Cerebellar nuclear complex (tissue), 1 donor: ENCODE measurements at regions not wholly inside any gene's neighbourhood (a gene's known extent, or its start where the extent isn't known, plus 50 kb on each side); places are given as distances from the start of the nearest gene placed in this dataset.

Experiments
- DNase-seq, 2 experiments: peaks; one replicate each; lab custom pipeline; 2025; lab: John Stamatoyannopoulos, UW

DNA sequence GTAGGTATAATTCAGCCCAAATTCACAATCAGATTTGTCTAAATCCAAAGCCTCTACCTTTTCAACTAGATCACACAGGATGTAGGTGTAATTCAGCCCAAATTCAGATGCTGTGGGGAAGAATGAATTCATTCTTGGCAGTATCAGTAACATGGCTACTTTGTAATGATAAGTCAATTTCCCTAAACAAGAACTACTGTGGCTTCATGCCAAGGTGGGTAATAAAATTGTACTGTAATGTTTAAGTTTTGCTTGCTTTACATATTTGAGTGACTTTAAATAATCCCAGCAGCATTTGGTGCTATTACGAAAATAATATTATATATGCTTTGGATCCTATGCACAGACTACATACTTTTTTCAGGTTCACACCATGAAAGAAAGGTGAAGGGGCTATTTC lies 239.1 kb downstream of the HDGFL1 start:
- no peak for DNase-seq

- DNase-seq: no peak
These were observed 240.0 kb downstream of the HDGFL1 start for GRCh38 chr6:22809370-22809769.

GRCh38 chr6:22819209-22819608 lies 249.8 kb downstream of the HDGFL1 start:
- no peak for DNase-seq

- no peak for DNase-seq
These were observed 252.4 kb downstream of the HDGFL1 start for GRCh38 chr6:22821664-22822320.

DNA sequence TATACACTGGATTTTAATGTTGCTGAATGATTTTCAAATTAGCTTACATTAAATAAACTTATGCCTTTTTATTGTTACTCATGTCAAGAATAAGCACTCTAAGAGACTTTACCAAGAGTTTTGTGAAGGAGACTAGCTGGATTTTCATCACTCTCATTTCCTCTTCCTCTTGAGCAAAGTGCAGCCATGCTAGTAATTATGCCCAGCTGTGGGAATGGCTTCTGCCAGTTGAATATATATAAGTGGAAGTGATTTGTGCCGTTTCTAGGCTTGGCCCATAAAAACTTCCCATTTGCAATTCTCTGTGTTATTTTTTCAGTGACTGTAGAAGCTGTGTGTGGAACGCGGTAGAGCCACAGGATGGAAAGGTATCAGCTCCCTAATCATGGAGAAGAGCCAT lies 255.8 kb downstream of the HDGFL1 start:
- DNase-seq: no peak

DNA sequence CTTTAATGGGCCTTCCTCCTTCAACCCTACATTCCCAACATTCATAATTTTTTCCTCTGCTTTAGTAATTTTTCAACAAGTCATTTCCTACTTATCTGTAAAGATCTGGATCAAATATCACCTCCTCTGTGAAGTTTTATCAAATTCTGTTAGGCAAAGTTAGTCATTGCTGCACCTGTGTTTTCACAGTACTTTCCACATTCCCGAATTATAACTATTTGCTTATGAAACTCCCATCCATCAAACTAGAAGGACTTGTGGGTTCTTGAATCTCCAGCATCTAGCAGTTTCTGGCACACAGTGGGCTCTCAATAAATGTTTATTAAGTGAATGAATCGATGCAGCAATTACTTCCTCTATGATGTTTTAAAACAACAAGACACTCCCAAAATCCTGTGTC lies 257.6 kb downstream of the HDGFL1 start:
- DNase-seq: no peak

DNA sequence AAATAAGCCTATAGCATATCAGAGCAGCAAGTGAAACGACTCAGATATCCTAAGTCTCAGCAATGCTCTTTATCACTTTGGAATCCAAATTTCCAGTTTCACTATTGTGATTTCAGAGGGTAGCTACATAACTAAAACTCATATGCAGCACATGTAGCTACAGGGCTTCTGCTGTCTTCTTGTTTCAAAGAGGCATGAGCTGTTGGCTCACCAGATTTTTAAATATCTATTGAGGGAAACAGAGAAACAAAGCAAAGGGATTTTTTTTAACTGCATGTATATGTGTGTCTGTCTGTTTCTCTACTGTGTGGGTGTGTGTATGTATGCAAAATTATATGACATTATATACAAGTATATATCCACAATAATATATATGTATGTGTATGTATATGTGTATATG lies 258.4 kb downstream of the HDGFL1 start:
- no peak for DNase-seq

DNA sequence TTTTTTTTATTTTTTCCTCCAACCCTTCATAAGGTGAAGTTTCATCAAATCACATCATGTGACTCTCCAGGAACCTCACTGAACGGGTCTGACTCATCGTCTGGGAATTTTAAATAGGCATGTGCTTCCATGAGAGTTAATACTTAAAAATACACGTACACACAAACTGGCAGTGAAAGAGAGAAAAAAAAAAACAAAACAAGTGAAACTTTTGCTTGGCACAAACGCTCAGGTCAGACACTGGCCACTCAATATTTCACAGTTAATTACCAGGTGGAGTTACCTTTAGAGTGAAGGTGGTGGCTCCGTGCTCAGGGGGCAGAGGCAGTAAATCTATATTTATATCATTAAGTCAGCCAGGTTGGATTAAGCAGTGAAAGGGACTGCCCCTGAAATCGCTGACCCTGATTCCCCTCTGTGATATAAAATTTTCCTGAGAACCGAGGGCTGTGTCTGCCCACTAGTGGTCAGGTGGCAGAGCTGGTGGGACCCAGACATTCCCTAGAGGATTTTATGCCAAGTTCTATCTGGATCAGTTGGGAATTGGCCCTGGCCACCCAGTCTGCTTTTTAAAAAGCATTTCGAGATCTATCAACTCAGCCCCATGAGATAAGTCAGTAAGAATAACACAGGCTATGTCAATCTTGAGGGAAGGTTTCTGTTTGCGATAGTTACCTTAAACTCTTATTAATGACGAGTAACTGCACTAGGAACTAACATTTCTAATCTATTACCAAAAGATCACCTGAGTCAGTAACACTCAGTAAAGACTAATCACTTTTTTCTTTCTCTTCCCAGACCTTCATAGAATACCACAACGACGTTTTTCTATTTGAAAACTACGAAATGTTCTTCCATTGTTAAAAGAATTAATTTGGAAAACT lies 259.1 kb downstream of the HDGFL1 start:
- DNase-seq: no peak

DNA sequence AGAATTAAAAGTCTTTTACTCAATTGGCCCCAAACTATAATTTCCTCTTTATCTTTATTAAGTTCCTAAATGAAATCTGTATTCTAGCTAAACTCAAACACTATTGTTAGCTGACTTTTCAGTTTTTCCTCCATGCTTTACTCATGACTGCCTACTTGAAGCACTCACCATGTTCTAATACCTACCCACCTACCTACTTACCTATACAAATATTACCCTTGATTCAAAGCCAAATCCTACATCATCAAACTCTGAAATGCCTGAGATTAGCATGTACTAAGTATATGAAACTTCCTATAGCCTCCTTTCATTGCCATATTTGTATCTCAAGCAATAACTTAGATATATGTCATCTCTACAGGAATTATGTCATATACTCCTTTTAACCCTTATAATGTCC lies 259.7 kb downstream of the HDGFL1 start:
- no peak for DNase-seq

- DNase-seq: no peak
These were observed 261.1 kb downstream of the HDGFL1 start for GRCh38 chr6:22830463-22830862.

- DNase-seq: no peak
These were observed 263.8 kb downstream of the HDGFL1 start for GRCh38 chr6:22833191-22833590.

- DNase-seq: no peak
These were observed 269.0 kb downstream of the HDGFL1 start for GRCh38 chr6:22838345-22838744.

GRCh38 chr6:22845467-22845866 lies 276.1 kb downstream of the HDGFL1 start:
- no peak for DNase-seq

GRCh38 chr6:22848121-22848520 lies 278.8 kb downstream of the HDGFL1 start:
- no peak for DNase-seq

DNA sequence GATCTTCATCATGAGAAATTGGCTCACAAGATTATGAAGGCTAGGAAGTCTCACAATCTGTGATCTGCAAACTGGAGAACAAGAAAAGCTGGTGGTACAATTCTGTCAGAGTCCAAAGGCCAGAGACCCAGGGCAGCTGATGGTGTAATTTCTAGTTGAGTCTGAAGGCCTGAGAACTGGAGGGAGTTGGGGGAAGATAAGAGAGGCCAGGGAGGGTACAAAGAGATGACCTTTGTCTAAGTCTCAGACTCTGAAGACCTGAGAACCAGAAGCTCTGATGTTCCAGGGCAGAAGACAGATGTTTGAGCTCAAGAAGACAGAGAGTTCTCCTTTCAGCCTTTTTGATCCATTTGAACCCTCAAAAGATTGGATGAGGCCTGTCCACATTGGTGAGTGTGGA lies 280.6 kb downstream of the HDGFL1 start:
- no peak for DNase-seq

GRCh38 chr6:22852101-22852500 lies 282.7 kb downstream of the HDGFL1 start:
- DNase-seq: no peak

DNA sequence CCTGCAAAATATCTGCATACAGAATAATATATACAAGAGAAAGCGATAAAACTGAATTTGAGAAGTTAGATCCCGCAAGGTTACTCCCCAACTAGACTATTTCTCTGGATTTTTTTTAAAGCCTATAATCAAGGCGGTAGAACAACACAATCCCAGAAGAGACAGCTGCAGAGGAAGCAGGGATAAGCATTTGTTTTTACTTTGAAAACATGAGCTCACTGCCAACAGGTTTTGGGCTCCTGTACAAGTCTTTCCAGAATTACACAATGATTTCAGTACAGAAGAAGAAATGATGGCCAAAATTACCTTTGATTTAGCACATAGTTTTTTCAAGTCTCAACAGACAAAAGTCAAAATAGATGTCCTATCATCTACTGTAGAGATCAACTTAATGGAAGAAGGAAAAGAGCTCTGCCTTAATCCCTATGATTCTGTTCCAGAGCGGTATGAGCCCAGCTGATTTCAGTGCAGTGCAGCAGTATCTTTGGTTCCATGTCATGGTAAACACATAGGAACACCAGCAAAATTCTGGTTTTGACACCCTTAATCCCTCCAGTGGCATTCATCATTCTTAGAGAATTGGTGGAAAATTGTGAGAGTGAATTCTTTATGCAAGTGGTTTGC lies 304.3 kb downstream of the HDGFL1 start:
- DNase-seq: no peak

GRCh38 chr6:22875845-22876244 lies 306.5 kb downstream of the HDGFL1 start:
- no peak for DNase-seq

- no peak for DNase-seq
These were observed 308.9 kb downstream of the HDGFL1 start for GRCh38 chr6:22878324-22878701.

- DNase-seq: no peak
These were observed 309.3 kb downstream of the HDGFL1 start for GRCh38 chr6:22878706-22879105.

DNA sequence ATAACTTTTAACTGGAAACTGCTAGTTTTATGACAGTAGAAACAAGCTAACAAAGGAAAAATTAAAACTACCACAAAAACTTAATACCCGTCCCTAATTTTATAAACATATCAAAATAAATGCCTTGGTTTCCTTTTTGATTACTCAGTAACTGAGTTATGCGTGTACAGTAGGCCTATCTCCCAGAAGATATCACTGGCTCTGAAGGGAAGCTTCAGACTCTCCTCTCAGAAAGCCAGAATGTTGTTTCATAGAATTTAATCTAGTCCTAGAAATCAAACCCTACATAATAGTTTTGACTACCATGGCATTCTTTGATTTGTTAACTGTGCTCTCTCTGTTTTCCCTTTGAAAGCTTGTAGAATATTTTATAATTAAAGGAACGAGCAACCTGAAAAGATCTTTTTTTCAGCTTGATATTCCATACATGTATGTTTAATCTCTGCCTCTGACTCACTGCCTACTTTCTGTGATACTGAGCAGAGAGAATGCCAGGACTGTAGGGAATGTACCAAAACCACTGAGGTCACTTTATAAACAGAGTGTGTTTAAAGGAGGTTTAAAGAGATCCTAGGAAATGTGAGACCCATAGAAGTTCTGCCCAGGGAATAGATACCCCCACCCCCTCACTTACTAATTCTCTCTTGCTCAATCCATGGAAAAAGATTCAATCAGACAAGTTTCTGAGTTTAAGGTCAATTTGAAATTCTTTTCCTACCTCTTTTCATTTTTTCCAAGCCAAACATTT lies 311.5 kb downstream of the HDGFL1 start:
- no peak for DNase-seq

- DNase-seq: no peak
These were observed 313.2 kb downstream of the HDGFL1 start for GRCh38 chr6:22882581-22882980.
